ENCODE measurements at regions not wholly inside any gene's neighbourhood (a gene's known extent, or its start where the extent isn't known, plus 50 kb on each side); places are given as distances from the start of the nearest gene placed in this dataset.

DNA sequence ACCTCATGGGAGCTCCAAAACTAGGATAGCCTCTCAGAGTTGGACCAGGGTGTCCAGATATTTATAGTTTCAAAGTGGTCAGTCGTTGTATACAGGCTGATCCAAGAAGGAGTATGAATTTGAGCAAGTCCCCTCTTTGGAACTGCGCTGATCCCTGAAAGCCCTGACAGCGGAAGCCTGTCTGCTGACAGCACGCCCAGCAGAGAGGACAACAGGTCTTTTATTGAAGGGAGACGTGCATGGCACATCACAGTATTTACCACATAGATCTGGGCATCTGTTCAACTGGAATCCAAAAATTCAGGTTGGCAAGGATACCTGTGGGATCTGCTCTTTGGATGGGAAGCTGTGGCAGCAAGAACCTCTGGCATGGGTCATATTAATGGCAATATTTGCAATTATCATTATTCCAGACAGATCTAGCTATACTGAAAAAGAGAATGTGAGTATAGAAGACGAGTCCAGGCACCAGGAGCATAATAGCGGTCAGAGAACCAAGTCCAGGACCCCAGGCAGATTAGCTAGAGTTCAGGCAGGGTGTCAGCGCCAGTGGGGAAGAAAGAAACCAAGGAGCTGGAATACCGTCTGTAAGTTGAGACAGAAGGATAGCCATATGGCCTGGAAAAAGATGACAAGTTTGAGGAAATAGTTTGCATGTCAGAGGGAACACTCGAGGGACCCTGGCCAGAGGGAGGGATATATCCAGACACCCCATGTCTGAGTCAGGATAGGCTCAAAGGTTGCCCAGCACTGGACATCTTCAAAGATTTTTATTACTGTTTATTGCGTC, 260.4 kb upstream of the FANCL start:
- Histone ChIP-seq H4K20me1 (ENCODE audit: control insufficient read depth, insufficient read depth) (no peaks in the 10 kb centered on the region), H3K4me2 (ENCODE audit: control insufficient read depth, insufficient read depth) (no peak overlapping the region), H3K9me3 (replicated peaks; ENCODE audit: control insufficient read depth, insufficient read depth, low read length) (no peaks in the 10 kb centered on the region), H3K4me3 (no peak overlapping the region), H3K27me3 (replicated peaks in 1 of 2; ENCODE audit: control insufficient read depth in 2 of 2, insufficient read depth in 2 of 2, low read length in 1 of 2) (no peaks in the 10 kb centered on the region; a peak in 1 of 4 replicates), H3K27ac (ENCODE audit: control insufficient read depth, insufficient read depth) (no peak overlapping the region), H3K4me1 (ENCODE audit: control insufficient read depth, insufficient read depth, low read length) (no peaks in the 10 kb centered on the region), H2AFZ (ENCODE audit: control insufficient read depth, low read depth, low read length) (no peak overlapping the region), H3K9ac (ENCODE audit: control insufficient read depth, insufficient read depth, low read length) (no peak overlapping the region), H3K79me2 (ENCODE audit: control insufficient read depth, insufficient read depth, low read length) (no peaks in the 10 kb centered on the region), H3K36me3 (ENCODE audit: control insufficient read depth in 2 of 2, insufficient read depth in 2 of 2, low read length in 1 of 2) (no peaks in the 10 kb centered on the region)
- ChIA-PET POLR2A (no interaction called here), CTCF (interaction anchor here (0.6 to 0.8 kb wide), 2 partner anchors 13 to 781 kb away, joined by 3 to 4 read pairs; no protein-coding TSS in a partner anchor), SMC1A (ENCODE audit: uncharacterized antibody, unreplicated experiment) (no interaction called here), RAD21 (ENCODE audit: unreplicated experiment) (no interaction called here)
- 33% methylated on average over 11 of the region's 11 CpGs for WGBS (ENCODE audit: insufficient coverage, insufficient replicate concordance, low lambda C conversion rate, missing lambda C conversion rate)
- BruUV-seq (replicated peaks), result no TSS peak
- intact Hi-C loops (cut with micrococcal nuclease; ENCODE audit: unreplicated experiment) (no loop called here), in situ Hi-C loops (cut with MboI) (no loop called here)
- no peak for DNase-seq (ENCODE audit: low read depth, low spot score)
- no peak for ATAC-seq
- FAIRE-seq, result no peak
- TF ChIP-seq, protein P1, sequence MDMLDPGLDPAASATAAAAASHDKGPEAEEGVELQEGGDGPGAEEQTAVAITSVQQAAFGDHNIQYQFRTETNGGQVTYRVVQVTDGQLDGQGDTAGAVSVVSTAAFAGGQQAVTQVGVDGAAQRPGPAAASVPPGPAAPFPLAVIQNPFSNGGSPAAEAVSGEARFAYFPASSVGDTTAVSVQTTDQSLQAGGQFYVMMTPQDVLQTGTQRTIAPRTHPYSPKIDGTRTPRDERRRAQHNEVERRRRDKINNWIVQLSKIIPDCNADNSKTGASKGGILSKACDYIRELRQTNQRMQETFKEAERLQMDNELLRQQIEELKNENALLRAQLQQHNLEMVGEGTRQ (IDR thresholded peaks at IDR 0.05; ENCODE audit: borderline replicate concordance, low read depth, low read length), result no peak
- TF ChIP-seq ZNF274 (IDR thresholded peaks at IDR 0.05; ENCODE audit: insufficient read depth, insufficient read length) (no peak), MEF2B (IDR thresholded peaks at IDR 0.05; ENCODE audit: partially characterized antibody, poor library complexity, severe bottlenecking) (no peak), CEBPB (IDR thresholded peaks at IDR 0.05; ENCODE audit: borderline replicate concordance in 1 of 2, low read depth in 2 of 2, low read length in 2 of 2) (no peak), NFYA (IDR thresholded peaks at IDR 0.05; ENCODE audit: borderline replicate concordance, low read depth, low read length) (no peak), ATF3 (IDR thresholded peaks at IDR 0.05; ENCODE audit: borderline replicate concordance, extremely low read depth, low read depth, low read length) (no peak), RAD21 (IDR thresholded peaks at IDR 0.05; ENCODE audit: insufficient read depth, low read depth, low read length) (no peak), TBL1XR1 (IDR thresholded peaks at IDR 0.05; ENCODE audit: low read depth, low read length) (no peak), IKZF2 (IDR thresholded peaks at IDR 0.05) (no peak), BACH1 (IDR thresholded peaks at IDR 0.05; ENCODE audit: borderline replicate concordance) (no peak), TAF1 (IDR thresholded peaks at IDR 0.05; ENCODE audit: borderline replicate concordance, low read depth, low read length) (no peak), MYB (IDR thresholded peaks at IDR 0.05; ENCODE audit: borderline replicate concordance, low read depth, low read length) (no peak), MTA3 (IDR thresholded peaks at IDR 0.05; ENCODE audit: borderline replicate concordance, low read length) (no peak), TCF3 (IDR thresholded peaks at IDR 0.05; ENCODE audit: borderline replicate concordance, insufficient read depth, low read depth, low read length) (no peak)
- TF ChIP-seq, protein P2, sequence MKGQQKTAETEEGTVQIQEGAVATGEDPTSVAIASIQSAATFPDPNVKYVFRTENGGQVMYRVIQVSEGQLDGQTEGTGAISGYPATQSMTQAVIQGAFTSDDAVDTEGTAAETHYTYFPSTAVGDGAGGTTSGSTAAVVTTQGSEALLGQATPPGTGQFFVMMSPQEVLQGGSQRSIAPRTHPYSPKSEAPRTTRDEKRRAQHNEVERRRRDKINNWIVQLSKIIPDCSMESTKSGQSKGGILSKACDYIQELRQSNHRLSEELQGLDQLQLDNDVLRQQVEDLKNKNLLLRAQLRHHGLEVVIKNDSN (IDR thresholded peaks at IDR 0.05; ENCODE audit: borderline replicate concordance, extremely low read length, insufficient read depth, low read depth, low read length), result no peak
- TF ChIP-seq, protein P3, sequence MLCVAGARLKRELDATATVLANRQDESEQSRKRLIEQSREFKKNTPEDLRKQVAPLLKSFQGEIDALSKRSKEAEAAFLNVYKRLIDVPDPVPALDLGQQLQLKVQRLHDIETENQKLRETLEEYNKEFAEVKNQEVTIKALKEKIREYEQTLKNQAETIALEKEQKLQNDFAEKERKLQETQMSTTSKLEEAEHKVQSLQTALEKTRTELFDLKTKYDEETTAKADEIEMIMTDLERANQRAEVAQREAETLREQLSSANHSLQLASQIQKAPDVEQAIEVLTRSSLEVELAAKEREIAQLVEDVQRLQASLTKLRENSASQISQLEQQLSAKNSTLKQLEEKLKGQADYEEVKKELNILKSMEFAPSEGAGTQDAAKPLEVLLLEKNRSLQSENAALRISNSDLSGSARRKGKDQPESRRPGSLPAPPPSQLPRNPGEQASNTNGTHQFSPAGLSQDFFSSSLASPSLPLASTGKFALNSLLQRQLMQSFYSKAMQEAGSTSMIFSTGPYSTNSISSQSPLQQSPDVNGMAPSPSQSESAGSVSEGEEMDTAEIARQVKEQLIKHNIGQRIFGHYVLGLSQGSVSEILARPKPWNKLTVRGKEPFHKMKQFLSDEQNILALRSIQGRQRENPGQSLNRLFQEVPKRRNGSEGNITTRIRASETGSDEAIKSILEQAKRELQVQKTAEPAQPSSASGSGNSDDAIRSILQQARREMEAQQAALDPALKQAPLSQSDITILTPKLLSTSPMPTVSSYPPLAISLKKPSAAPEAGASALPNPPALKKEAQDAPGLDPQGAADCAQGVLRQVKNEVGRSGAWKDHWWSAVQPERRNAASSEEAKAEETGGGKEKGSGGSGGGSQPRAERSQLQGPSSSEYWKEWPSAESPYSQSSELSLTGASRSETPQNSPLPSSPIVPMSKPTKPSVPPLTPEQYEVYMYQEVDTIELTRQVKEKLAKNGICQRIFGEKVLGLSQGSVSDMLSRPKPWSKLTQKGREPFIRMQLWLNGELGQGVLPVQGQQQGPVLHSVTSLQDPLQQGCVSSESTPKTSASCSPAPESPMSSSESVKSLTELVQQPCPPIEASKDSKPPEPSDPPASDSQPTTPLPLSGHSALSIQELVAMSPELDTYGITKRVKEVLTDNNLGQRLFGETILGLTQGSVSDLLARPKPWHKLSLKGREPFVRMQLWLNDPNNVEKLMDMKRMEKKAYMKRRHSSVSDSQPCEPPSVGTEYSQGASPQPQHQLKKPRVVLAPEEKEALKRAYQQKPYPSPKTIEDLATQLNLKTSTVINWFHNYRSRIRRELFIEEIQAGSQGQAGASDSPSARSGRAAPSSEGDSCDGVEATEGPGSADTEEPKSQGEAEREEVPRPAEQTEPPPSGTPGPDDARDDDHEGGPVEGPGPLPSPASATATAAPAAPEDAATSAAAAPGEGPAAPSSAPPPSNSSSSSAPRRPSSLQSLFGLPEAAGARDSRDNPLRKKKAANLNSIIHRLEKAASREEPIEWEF (IDR thresholded peaks at IDR 0.05; ENCODE audit: insufficient replicate concordance, low read depth, low read length), result no peak

Data from GM12878 (cell line).